H9 (cell line): ENCODE measurements at regions not wholly inside any gene's neighbourhood (a gene's known extent, or its start where the extent isn't known, plus 50 kb on each side); places are given as distances from the start of the nearest gene placed in this dataset.

ENCODE experiments used
- DNase-seq: peaks from one replicate; pipeline ENCODE4 v3.0.0-alpha.2; 2017
- H2AFZ ChIP-seq: one replicate; pipeline ENCODE4 v1.6.1; 2013; ENCODE audit warnings: mild to moderate bottlenecking, low read length, control low read depth, moderate library complexity
- H2AK5ac ChIP-seq: 2 replicates; pipeline ENCODE4 v1.6.1; 2013; ENCODE audit warnings: low read length, control low read depth, mixed read lengths; ENCODE audit not compliant: insufficient read length
- H2BK120ac ChIP-seq: one replicate; pipeline ENCODE4 v1.6.1; 2013; ENCODE audit warnings: low read depth, mild to moderate bottlenecking, low read length, control low read depth, inconsistent platforms; ENCODE audit not compliant: poor library complexity, severe bottlenecking
- H2BK12ac ChIP-seq: 2 replicates; pipeline ENCODE4 v1.6.1; 2013; ENCODE audit warnings: low read length, control low read depth, mixed read lengths, low read depth; ENCODE audit not compliant: insufficient read length
- H2BK15ac ChIP-seq: 2 replicates; pipeline ENCODE4 v1.6.1; 2013; ENCODE audit warnings: low read depth, low read length, control low read depth
- H2BK20ac ChIP-seq: one replicate; pipeline ENCODE4 v1.6.1; 2013; ENCODE audit warnings: low read depth, mild to moderate bottlenecking, low read length, control low read depth, inconsistent platforms; ENCODE audit not compliant: poor library complexity, severe bottlenecking
- H2BK5ac ChIP-seq: 2 replicates; pipeline ENCODE4 v1.6.1; 2013; ENCODE audit warnings: low read length, control low read depth, mixed read lengths; ENCODE audit not compliant: insufficient read length
- H3K14ac ChIP-seq: 2 replicates; pipeline ENCODE4 v1.6.1; 2013; ENCODE audit warnings: low read length, control low read depth; ENCODE audit not compliant: insufficient read depth
- H3K18ac ChIP-seq: 2 replicates; pipeline ENCODE4 v1.6.1; 2013; ENCODE audit warnings: low read depth, mild to moderate bottlenecking, mixed read lengths, low read length, control low read depth; ENCODE audit not compliant: insufficient read length
- H3K23ac ChIP-seq: 2 replicates; pipeline ENCODE4 v1.6.1; 2013; ENCODE audit warnings: low read length, control low read depth, mixed read lengths, low read depth; ENCODE audit not compliant: insufficient read length
- H3K23me2 ChIP-seq: 2 replicates; pipeline ENCODE4 v1.6.1; 2013; ENCODE audit warnings: low read depth, mild to moderate bottlenecking, mixed read lengths, low read length, control low read depth; ENCODE audit not compliant: insufficient read length, poor library complexity, severe bottlenecking
- H3K27ac ChIP-seq: 2 replicates; pipeline ENCODE4 v1.5.1; 2013; ENCODE audit warnings: low read length, control low read depth, mixed read lengths, low read depth; ENCODE audit not compliant: insufficient read length
- H3K27me3 ChIP-seq: 2 replicates; pipeline ENCODE4 v1.6.1; 2013; ENCODE audit warnings: low read length, control low read depth, inconsistent platforms; ENCODE audit not compliant: insufficient read depth
- H3K4ac ChIP-seq: 2 replicates; pipeline ENCODE4 v1.6.1; 2013; ENCODE audit warnings: low read depth, mild to moderate bottlenecking, control low read depth, inconsistent platforms, low read length, moderate library complexity
- H3K4me1 ChIP-seq: 2 replicates; pipeline ENCODE4 v1.6.1; 2013; ENCODE audit warnings: low read length, control low read depth, inconsistent platforms; ENCODE audit not compliant: insufficient read depth
- H3K4me2 ChIP-seq: 2 replicates; pipeline ENCODE4 v1.6.1; 2013; ENCODE audit warnings: low read length, control low read depth, mixed read lengths; ENCODE audit not compliant: insufficient read length, insufficient read depth
- H3K56ac ChIP-seq: 2 replicates; pipeline ENCODE4 v1.6.1; 2013; ENCODE audit warnings: low read depth, mild to moderate bottlenecking, mixed read lengths, low read length, control low read depth; ENCODE audit not compliant: insufficient read length
- H3K79me1 ChIP-seq: 2 replicates; pipeline ENCODE4 v1.6.1; 2013; ENCODE audit warnings: low read depth, mild to moderate bottlenecking, moderate library complexity, low read length, control low read depth, inconsistent platforms; ENCODE audit not compliant: insufficient read depth, poor library complexity, severe bottlenecking
- H3K79me2 ChIP-seq: 2 replicates; pipeline ENCODE4 v1.6.1; 2013; ENCODE audit warnings: low read length, control low read depth, inconsistent platforms; ENCODE audit not compliant: insufficient read depth
- H3K9ac ChIP-seq: 2 replicates; pipeline ENCODE4 v1.6.1; 2013; ENCODE audit warnings: low read length, control low read depth, mixed read lengths; ENCODE audit not compliant: insufficient read length; ENCODE audit errors: extremely low read depth
- H3K9me3 ChIP-seq: one replicate; pipeline ENCODE4 v1.6.1; 2013; ENCODE audit warnings: low read depth, low read length, inconsistent platforms; ENCODE audit not compliant: control insufficient read depth
- H3T11ph ChIP-seq: one replicate; pipeline ENCODE4 v1.6.1; 2013; ENCODE audit warnings: mild to moderate bottlenecking, low read length, control low read depth, inconsistent platforms
- H4K20me1 ChIP-seq: one replicate; pipeline ENCODE4 v1.6.1; 2013; ENCODE audit not compliant: control insufficient read depth, insufficient read length, insufficient read depth
- H4K5ac ChIP-seq: 2 replicates; pipeline ENCODE4 v1.6.1; 2013; ENCODE audit warnings: low read depth, mild to moderate bottlenecking, mixed read lengths, low read length, control low read depth; ENCODE audit not compliant: insufficient read length
- H4K8ac ChIP-seq: replicated peaks from 2 replicates; pipeline ENCODE4 v1.6.1; 2013; ENCODE audit warnings: low read length, control low read depth, mixed read lengths, low read depth; ENCODE audit not compliant: insufficient read length
- H4K91ac ChIP-seq: 2 replicates; pipeline ENCODE4 v1.6.1; 2013; ENCODE audit warnings: low read depth, mild to moderate bottlenecking, moderate library complexity, mixed read lengths, low read length, control low read depth; ENCODE audit not compliant: insufficient read length
- H3K27ac Mint-ChIP-seq, 3 experiments: 2 replicates in 2 of 3; 3 replicates in 1 of 3; pipeline ENCODE4 v1.8.0; 2020 to 2021; ENCODE audit warnings: mixed read lengths in 3 of 3, mild to moderate bottlenecking in 1 of 3, moderate library complexity in 1 of 3
- H3K27me3 Mint-ChIP-seq: 2 replicates; pipeline ENCODE4 v1.8.0; 2021; ENCODE audit warnings: low read depth, mild to moderate bottlenecking, moderate library complexity, mixed read lengths
- H3K36me3 Mint-ChIP-seq, 3 experiments: 2 replicates in 2 of 3; 3 replicates in 1 of 3; pipeline ENCODE4 v1.8.0; 2020 to 2021; ENCODE audit warnings: low read depth in 3 of 3, mixed read lengths in 3 of 3; ENCODE audit not compliant: insufficient read depth in 1 of 3
- H3K4me1 Mint-ChIP-seq, 2 experiments: 2 replicates each; pipeline ENCODE4 v1.8.0; 2020; ENCODE audit warnings: mixed read lengths in 2 of 2
- H3K4me3 Mint-ChIP-seq, 2 experiments: 2 replicates in 1 of 2; 3 replicates in 1 of 2; pipeline ENCODE4 v1.8.0; 2020 to 2021; ENCODE audit warnings: mild to moderate bottlenecking in 2 of 2, mixed read lengths in 2 of 2, moderate library complexity in 1 of 2
- H3K9me3 Mint-ChIP-seq, 2 experiments: 2 replicates in 1 of 2; 3 replicates in 1 of 2; pipeline ENCODE4 v1.8.0; 2020; ENCODE audit warnings: mild to moderate bottlenecking in 2 of 2, mixed read lengths in 2 of 2, moderate library complexity in 1 of 2
- CTCF ChIP-seq: fragments of 200-600 bp; sonication (generic); conservative IDR thresholded peaks from 3 replicates; pipeline ENCODE4 v1.8.0; 2021; ENCODE audit warnings: antibody characterized with exemption, mild to moderate bottlenecking
- WGBS: extraction: QIAGEN DNeasy Blood & Tissue Kit; methylation state at CpG from one replicate; pipeline ENCODE4 v1.1.7; 2013; ENCODE audit warnings: missing lambda C conversion rate, low lambda C conversion rate, mixed read lengths; ENCODE audit not compliant: insufficient read length; ENCODE audit errors: extremely low coverage; 5-methylcytosine and 5-hydroxymethylcytosine counted together

GRCh38 chr7:145951566-145951965, 165.0 kb upstream of the CNTNAP2 start:
- DNase-seq, result no peak
- Mint-ChIP-seq H3K4me1 (no peaks in the 10 kb centered on the region), H3K27me3 (no peaks in the 10 kb centered on the region), H3K27ac (no peak overlapping the region), H3K36me3 (no peaks in the 10 kb centered on the region), H3K4me3 (no peak overlapping the region), H3K9me3 (peaks cover 0 to 3% of the 10 kb centered on the region in 2 experiments; a peak in 3 of 5 replicates)
- H3K9me3 ChIP-seq, result no peaks in the 10 kb centered on the region
- no peak overlapping the region for H2BK120ac ChIP-seq
- H4K20me1 ChIP-seq, result no peaks in the 10 kb centered on the region
- H2BK5ac ChIP-seq, result no peak overlapping the region
- no peaks in the 10 kb centered on the region for H3K4me1 ChIP-seq
- H3T11ph ChIP-seq, result no peak overlapping the region
- H3K23me2 ChIP-seq, result no peaks in the 10 kb centered on the region
- no peak overlapping the region for H2AFZ ChIP-seq
- TF ChIP-seq CTCF, result no peak
- H3K4ac ChIP-seq, result no peak overlapping the region
- no peak overlapping the region for H2BK12ac ChIP-seq
- H2BK20ac ChIP-seq, result no peak overlapping the region
- no peak overlapping the region for H2AK5ac ChIP-seq
- no peak overlapping the region for H4K91ac ChIP-seq
- H3K56ac ChIP-seq, result no peak overlapping the region
- no peak overlapping the region for H4K5ac ChIP-seq
- no peak overlapping the region for H3K4me2 ChIP-seq
- H3K14ac ChIP-seq, result no peak overlapping the region
- no peak overlapping the region for H3K23ac ChIP-seq
- no peak overlapping the region for H3K27ac ChIP-seq
- no peaks in the 10 kb centered on the region for H3K79me1 ChIP-seq
- no CpG with 5 or more reads among the region's 1 CpG for WGBS
- H2BK15ac ChIP-seq, result no peak overlapping the region
- no peak overlapping the region for H3K18ac ChIP-seq
- no peaks in the 10 kb centered on the region for H3K27me3 ChIP-seq
- no peak overlapping the region for H3K9ac ChIP-seq
- H3K79me2 ChIP-seq, result no peaks in the 10 kb centered on the region
- H4K8ac ChIP-seq, result no peak overlapping the region
